ENCODE measurements at regions not wholly inside any gene's neighbourhood (a gene's known extent, or its start where the extent isn't known, plus 50 kb on each side); places are given as distances from the start of the nearest gene placed in this dataset.

DNA sequence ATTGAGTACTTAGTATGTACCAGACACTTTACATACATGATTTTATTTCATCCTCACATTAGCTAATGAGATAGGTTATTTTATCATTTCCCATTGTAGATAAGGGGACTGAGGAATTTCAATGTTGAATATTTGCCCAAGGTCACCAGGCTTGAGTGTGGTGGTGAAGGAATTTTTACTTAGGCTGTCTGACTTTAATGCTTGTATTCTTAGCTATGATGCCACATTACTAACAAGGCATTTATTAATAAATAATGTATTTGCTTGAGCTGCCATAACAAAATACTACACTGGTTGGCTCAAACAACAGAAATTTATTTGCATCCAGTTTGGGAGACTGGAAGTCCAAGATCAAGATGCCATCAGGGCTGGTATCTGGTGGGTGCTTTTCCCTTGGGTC lies 250.9 kb downstream of the GPD2 start:
- Histone ChIP-seq H4K20me1 (ENCODE audit: insufficient read depth) (no peaks in the 10 kb centered on the region), H2AFZ (ENCODE audit: low read depth, low read length) (no peak overlapping the region), H3K9ac (ENCODE audit: low read length) (no peak overlapping the region), H3K9me2 (ENCODE audit: insufficient read depth, low read length) (no peaks in the 10 kb centered on the region), H3K27ac (ENCODE audit: low read length) (no peak overlapping the region), H3K27me3 (ENCODE audit: insufficient read depth, low read depth, low read length) (no peaks in the 10 kb centered on the region), H3F3A (ENCODE audit: insufficient read depth, low read length, poor library complexity, severe bottlenecking) (no peaks in the 10 kb centered on the region), H3K4me2 (ENCODE audit: low read length) (no peak overlapping the region), H3K36me3 (ENCODE audit: insufficient read depth, low read length) (no peaks in the 10 kb centered on the region), H3K9me3 (ENCODE audit: low read length) (no peaks in the 10 kb centered on the region), H3K79me2 (replicated peaks; ENCODE audit: insufficient read depth, low read length) (no peaks in the 10 kb centered on the region), H3K4me3 (ENCODE audit: low read length) (no peak overlapping the region)
- TF ChIP-seq CTCF (IDR thresholded peaks at IDR 0.05; ENCODE audit: poor library complexity, severe bottlenecking), result no peak
- TF ChIP-seq EZH2 (IDR thresholded peaks at IDR 0.05; ENCODE audit: borderline replicate concordance, insufficient read depth, low read length, poor library complexity, severe bottlenecking), result no peak
- no peak for TF ChIP-seq EP300 (conservative IDR thresholded peaks at IDR 0.05; ENCODE audit: poor library complexity, severe bottlenecking)
- TF ChIP-seq REST (IDR thresholded peaks at IDR 0.05; ENCODE audit: borderline replicate concordance), result no peak
- TF ChIP-seq RAD21 (conservative IDR thresholded peaks at IDR 0.05), result no peak
- no peak for TF ChIP-seq MXI1 (conservative IDR thresholded peaks at IDR 0.05; ENCODE audit: poor library complexity, severe bottlenecking)
- TF ChIP-seq SMC3 (conservative IDR thresholded peaks at IDR 0.05; ENCODE audit: poor library complexity), result no peak
- TF ChIP-seq POLR2AphosphoS5 (IDR thresholded peaks at IDR 0.05), result no peak

GRCh38 chr2:156687715-156688114 lies 251.5 kb downstream of the GPD2 start:
- Histone ChIP-seq H3K9me3 (ENCODE audit: low read length) (no peaks in the 10 kb centered on the region), H3K9ac (ENCODE audit: low read length) (no peak overlapping the region), H4K20me1 (ENCODE audit: insufficient read depth) (no peaks in the 10 kb centered on the region), H3K27ac (ENCODE audit: low read length) (no peak overlapping the region), H3K36me3 (ENCODE audit: insufficient read depth, low read length) (no peaks in the 10 kb centered on the region), H3K27me3 (ENCODE audit: insufficient read depth, low read depth, low read length) (no peaks in the 10 kb centered on the region), H3F3A (ENCODE audit: insufficient read depth, low read length, poor library complexity, severe bottlenecking) (no peaks in the 10 kb centered on the region), H2AFZ (ENCODE audit: low read depth, low read length) (no peak overlapping the region), H3K4me2 (ENCODE audit: low read length) (no peak overlapping the region), H3K4me3 (ENCODE audit: low read length) (no peak overlapping the region), H3K9me2 (ENCODE audit: insufficient read depth, low read length) (no peaks in the 10 kb centered on the region), H3K79me2 (replicated peaks; ENCODE audit: insufficient read depth, low read length) (no peaks in the 10 kb centered on the region)
- no peak for TF ChIP-seq REST (IDR thresholded peaks at IDR 0.05; ENCODE audit: borderline replicate concordance)
- TF ChIP-seq EP300 (conservative IDR thresholded peaks at IDR 0.05; ENCODE audit: poor library complexity, severe bottlenecking), result no peak
- no peak for TF ChIP-seq EZH2 (IDR thresholded peaks at IDR 0.05; ENCODE audit: borderline replicate concordance, insufficient read depth, low read length, poor library complexity, severe bottlenecking)
- TF ChIP-seq MXI1 (conservative IDR thresholded peaks at IDR 0.05; ENCODE audit: poor library complexity, severe bottlenecking), result no peak
- no peak for TF ChIP-seq CTCF (IDR thresholded peaks at IDR 0.05; ENCODE audit: poor library complexity, severe bottlenecking)
- TF ChIP-seq TAF1 (IDR thresholded peaks at IDR 0.05; ENCODE audit: low read depth), result no peak
- TF ChIP-seq POLR2AphosphoS5 (IDR thresholded peaks at IDR 0.05), result no peak
- no peak for TF ChIP-seq SMC3 (conservative IDR thresholded peaks at IDR 0.05; ENCODE audit: poor library complexity)
- TF ChIP-seq RAD21 (conservative IDR thresholded peaks at IDR 0.05), result no peak
